HG03354 (cell line): ENCODE measurements at regions not wholly inside any gene's neighbourhood (a gene's known extent, or its start where the extent isn't known, plus 50 kb on each side); places are given as distances from the start of the nearest gene placed in this dataset.

Experiments
- ATAC-seq: cut with Tn5 transposase; IDR thresholded peaks from one replicate; pipeline ENCODE4 v1.9.1; 2021; ENCODE audit warnings: mild to moderate bottlenecking; ENCODE audit not compliant: unreplicated experiment, poor library complexity, severe bottlenecking

GRCh38 chr13:22422712-22423111, 751.8 kb downstream of the FGF9 start:
- ATAC-seq: no peak

- no peak for ATAC-seq
These were observed 752.4 kb downstream of the FGF9 start for GRCh38 chr13:22423261-22423660.

- ATAC-seq: no peak
These were observed 754.2 kb downstream of the FGF9 start for GRCh38 chr13:22425087-22425486.

DNA sequence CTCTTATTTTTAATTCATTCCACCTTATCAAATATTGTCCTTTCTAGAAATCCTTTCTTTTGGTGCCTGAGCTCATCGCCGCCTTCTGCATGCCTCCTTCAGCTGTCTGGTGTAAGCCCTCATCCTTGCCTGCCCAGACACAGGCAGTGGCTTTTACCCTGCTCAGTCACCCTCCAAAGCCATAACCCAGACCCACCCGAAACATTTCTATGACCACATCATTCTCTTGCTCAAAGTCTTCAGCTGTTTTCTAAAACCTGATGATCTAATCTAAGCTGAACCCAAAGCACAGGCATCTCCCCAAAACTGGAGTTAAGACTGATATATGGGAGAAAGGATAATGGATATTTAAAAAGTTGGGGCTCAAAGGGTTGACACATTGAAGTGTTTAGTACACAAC, 753.7 kb upstream of the SGCG start:
- no peak for ATAC-seq

DNA sequence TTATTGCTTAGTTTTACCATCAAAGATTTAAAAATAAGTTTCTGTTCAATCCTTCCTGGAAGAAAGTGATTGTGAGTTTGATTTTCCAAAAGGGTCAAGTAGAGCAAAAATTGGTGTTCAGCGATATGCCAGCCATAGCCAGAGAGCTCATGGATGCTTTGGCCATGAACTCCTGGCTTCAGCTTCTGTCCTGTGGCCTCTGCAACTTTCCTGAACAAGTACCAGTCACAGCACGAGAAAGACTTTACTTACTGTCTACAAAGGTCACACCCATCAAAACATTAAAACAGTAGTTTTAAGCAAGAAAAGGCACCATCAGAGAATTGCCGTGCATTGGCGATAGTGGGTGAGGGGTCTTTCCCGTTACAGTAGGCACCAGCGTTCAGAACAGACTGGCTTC, 753.0 kb upstream of the SGCG start:
- no peak for ATAC-seq

DNA sequence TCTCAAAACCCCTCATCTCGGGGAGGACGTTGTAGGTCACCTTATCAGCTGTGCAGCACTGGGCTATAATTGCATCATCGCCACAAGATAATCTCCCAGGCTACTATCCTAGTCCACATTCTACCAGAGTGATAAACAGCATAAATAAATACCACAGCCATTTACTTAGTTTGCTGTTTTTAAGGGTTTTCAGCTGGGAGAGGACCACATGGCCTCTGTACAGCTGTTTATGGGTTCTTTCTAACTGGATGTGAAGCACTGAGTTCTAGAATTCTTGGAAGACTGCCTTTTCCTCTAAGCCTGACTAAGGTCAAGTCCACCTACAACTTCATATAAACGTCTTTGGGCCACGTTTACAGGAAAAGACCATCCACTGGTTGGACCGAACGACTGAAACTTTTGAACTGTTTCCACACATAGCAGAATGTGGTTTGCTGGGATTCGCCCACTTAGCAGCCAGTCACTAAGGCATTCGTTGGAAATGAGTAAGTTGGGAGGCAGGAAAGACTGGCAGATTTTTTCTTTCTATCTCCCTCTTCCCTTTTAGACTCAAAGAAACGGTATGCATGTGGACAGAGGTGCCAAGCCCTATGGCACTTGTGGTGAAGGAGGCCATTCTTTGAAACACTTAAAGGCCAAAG, 752.5 kb upstream of the SGCG start:
- ATAC-seq: no peak

DNA sequence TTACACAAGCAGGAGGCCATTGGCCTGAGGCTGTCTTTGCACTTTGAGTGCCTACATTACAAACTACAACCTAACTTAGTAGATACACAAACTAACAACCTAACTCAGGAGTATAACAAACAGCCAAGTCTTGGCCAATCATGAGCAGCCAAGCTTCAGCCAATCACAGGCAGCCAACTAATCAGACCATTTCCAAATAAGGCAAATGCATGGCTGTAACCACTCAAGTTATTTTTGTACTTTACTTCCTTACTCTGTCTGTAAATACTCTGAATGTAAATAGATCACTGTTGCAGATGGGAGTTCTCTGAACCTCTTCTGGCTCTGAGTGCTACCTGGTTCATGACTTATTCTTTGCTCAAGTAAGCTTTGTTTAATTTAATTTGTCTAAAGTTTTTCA, 748.1 kb upstream of the SGCG start:
- ATAC-seq: no peak

- no peak for ATAC-seq
These were observed 733.5 kb upstream of the SGCG start for GRCh38 chr13:22447132-22447886.

DNA sequence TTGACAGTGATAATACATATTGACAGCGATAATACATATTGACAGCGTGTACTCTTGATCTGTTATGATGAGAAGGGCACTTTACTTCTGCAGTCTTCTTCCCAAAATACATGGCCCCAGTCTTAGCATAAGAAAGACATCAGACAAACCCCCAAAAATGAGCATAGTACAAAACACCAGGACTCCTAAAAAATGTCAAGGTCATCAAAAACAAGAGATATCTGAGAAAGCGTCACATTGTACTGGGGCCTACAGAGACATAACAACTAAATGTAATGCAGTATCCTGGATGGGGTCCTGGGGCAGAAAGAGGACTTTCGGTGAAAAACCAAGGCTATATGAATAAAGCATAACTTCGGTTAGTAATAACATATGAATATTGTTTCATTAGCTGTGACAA, 731.5 kb upstream of the SGCG start:
- ATAC-seq: no peak

GRCh38 chr13:22451327-22451741, 729.4 kb upstream of the SGCG start:
- ATAC-seq: no peak

GRCh38 chr13:22454586-22454985, 726.2 kb upstream of the SGCG start:
- no peak for ATAC-seq

GRCh38 chr13:22455036-22455435, 725.7 kb upstream of the SGCG start:
- ATAC-seq: no peak

DNA sequence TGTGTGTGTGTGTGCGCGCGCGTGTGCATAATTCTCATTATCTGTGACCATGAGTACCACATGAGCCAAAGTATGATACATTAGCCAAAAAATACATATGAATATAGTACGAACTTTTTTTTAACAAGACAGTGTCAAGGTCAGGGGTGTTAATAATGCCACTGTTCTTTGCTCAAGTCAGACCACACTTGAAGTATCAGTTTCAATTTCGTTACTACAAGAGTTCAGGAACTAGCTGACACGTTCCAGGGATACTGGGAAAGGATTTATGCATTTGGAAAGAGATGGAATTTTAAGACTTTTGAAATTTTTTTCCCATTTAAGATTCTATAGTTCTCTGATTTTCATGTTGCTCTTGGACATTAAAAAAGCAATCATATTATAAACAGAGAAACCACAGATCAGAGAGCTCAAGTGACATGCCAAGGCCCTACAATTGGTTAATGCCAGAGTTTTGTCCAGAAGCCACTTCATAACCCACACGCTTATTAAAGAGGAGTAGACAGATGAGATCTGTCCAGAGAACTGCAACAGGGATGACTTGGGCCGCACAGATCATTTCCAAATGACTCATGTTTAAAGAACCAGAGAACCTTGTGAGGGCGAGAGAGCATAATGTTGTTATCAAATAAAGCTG, 718.8 kb upstream of the SGCG start:
- ATAC-seq: no peak

GRCh38 chr13:22463089-22463488, 717.7 kb upstream of the SGCG start:
- no peak for ATAC-seq

- no peak for ATAC-seq
These were observed 712.7 kb upstream of the SGCG start for GRCh38 chr13:22468045-22468444.

- ATAC-seq: no peak
These were observed 712.0 kb upstream of the SGCG start for GRCh38 chr13:22468824-22469223.

DNA sequence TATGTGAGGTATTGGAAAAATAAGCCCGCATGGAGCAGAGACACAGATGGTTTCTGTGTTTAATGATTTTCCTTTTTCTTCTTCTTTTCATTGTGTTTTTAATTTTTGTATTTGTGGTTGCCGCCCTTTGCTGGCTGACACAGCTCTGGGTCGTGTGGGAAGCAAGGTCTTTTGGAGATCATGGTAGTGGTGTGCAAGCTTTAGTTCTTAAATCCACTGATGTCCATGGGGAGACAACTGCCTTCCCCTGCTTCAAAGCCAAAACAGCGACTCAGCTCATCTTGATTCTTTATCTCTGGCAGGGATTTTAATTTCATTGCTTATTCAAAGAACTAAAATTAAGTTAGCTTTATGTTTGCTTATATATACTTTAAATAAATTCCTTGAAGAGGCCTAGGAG, 711.3 kb upstream of the SGCG start:
- no peak for ATAC-seq

GRCh38 chr13:22470075-22470474, 710.7 kb upstream of the SGCG start:
- no peak for ATAC-seq

- ATAC-seq: no peak
These were observed 698.2 kb upstream of the SGCG start for GRCh38 chr13:22482496-22483000.

- no peak for ATAC-seq
These were observed 697.5 kb upstream of the SGCG start for GRCh38 chr13:22483276-22483675.

DNA sequence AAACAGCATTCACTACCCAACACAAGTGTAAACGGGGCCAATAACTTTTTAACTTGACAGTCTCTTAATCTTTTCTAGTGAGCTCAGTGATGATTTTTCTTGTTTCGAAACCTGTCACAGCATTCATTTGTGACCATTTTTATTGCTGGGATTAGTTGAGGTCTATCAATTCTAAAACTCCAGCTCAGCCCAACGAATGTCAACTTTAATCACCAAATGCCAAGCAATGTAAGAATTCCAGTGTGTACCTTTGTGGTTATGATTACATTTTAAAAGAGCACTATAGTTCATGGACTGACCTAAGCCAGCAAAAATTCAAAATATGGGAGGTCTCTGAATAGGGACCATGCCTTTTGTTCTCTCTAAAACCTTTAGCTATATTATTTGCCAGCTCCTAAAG, 694.3 kb upstream of the SGCG start:
- no peak for ATAC-seq
